GM12878 (cell line): ENCODE measurements at regions not wholly inside any gene's neighbourhood (a gene's known extent, or its start where the extent isn't known, plus 50 kb on each side); places are given as distances from the start of the nearest gene placed in this dataset.

Source experiments
- ATAC-seq: fragments of 200-7000 bp; cut with Tn5 transposase; 3 replicates; pipeline ENCODE4 v1.9.1; 2020; ENCODE audit warnings: mild to moderate bottlenecking, moderate library complexity
- BruUV-seq: library from RNA; stranded (reverse); fragments of 400-500 nt; replicated peaks from 2 replicates; lab custom pipeline; 2021; lab: Mats Ljungman, UMichigan
- CTCF ChIA-PET: fragments of 300-600 bp; sonication (Branson Sonifier 250); formaldehyde crosslinking; extraction: SDS; loops from one replicate; lab custom pipeline; 2021; ENCODE audit warnings: inconsistent platforms; lab: Yijun Ruan, JAX
- POLR2A ChIA-PET: fragments of 350-600 bp; formaldehyde crosslinking; extraction: SDS; loops from one replicate; lab custom pipeline; 2021; ENCODE audit warnings: inconsistent platforms; lab: Charles Lee
- RAD21 ChIA-PET: fragments of 300-600 bp; sonication (Branson Sonifier 250); formaldehyde crosslinking; loops from one replicate; lab custom pipeline; 2023; ENCODE audit warnings: antibody characterized with exemption; ENCODE audit not compliant: unreplicated experiment; lab: Charles Lee
- SMC1A ChIA-PET: fragments of 300-600 bp; sonication (Branson Sonifier 250); formaldehyde crosslinking; loops from one replicate; lab custom pipeline; 2023; ENCODE audit not compliant: unreplicated experiment, uncharacterized antibody; lab: Charles Lee
- DNase-seq: peaks from one replicate; pipeline ENCODE4 v3.0.0-alpha.2; 2011; ENCODE audit warnings: low read depth, low spot score
- FAIRE-seq: peaks from 3 replicates; lab custom pipeline; 2011; peaks lifted over from hg19 to GRCh38; lab: Jason Lieb, UNC
- H2AFZ ChIP-seq: 2 replicates; pipeline ENCODE4 v1.6.0; 2011; ENCODE audit warnings: low read depth, low read length, control low read depth; ENCODE audit not compliant: control insufficient read depth
- H3K27ac ChIP-seq: 2 replicates; pipeline ENCODE4 v1.5.1; 2011; ENCODE audit warnings: control low read depth; ENCODE audit not compliant: control insufficient read depth, insufficient read depth
- H3K27me3 ChIP-seq, 2 experiments: replicated peaks in 1 of 2; 2 replicates each; pipeline versions ENCODE4 v1.6.0 to v1.6.1; 2011; ENCODE audit warnings: low read length in 1 of 2; ENCODE audit not compliant: control insufficient read depth in 2 of 2, insufficient read depth in 2 of 2
- H3K36me3 ChIP-seq, 2 experiments: 2 replicates each; pipeline ENCODE4 v1.5.1; 2011; ENCODE audit warnings: low read length in 1 of 2; ENCODE audit not compliant: control insufficient read depth in 2 of 2, insufficient read depth in 2 of 2
- H3K4me1 ChIP-seq: 2 replicates; pipeline ENCODE4 v1.6.1; 2011; ENCODE audit warnings: mild to moderate bottlenecking, low read length, moderate library complexity, mixed read lengths; ENCODE audit not compliant: control insufficient read depth, insufficient read depth
- H3K4me2 ChIP-seq: 2 replicates; pipeline ENCODE4 v1.6.0; 2011; ENCODE audit warnings: control low read depth; ENCODE audit not compliant: control insufficient read depth, insufficient read depth
- H3K4me3 ChIP-seq: fragments of 200-600 bp; sonication (generic); 2 replicates; pipeline ENCODE4 v1.5.1; 2016
- H3K79me2 ChIP-seq: 2 replicates; pipeline ENCODE4 v1.6.0; 2011; ENCODE audit warnings: low read length; ENCODE audit not compliant: control insufficient read depth, insufficient read depth
- H3K9ac ChIP-seq: 2 replicates; pipeline ENCODE4 v1.8.0; 2011; ENCODE audit warnings: low read length, control low read depth, mixed read lengths; ENCODE audit not compliant: control insufficient read depth, insufficient read depth
- H3K9me3 ChIP-seq: replicated peaks from 3 replicates; pipeline ENCODE4 v1.5.1; 2011; ENCODE audit warnings: mild to moderate bottlenecking, low read length; ENCODE audit not compliant: control insufficient read depth, insufficient read depth
- H4K20me1 ChIP-seq: 2 replicates; pipeline ENCODE4 v1.6.0; 2011; ENCODE audit not compliant: control insufficient read depth, insufficient read depth
- ASH2L ChIP-seq: fragments of 300-600, 200-600 bp; sonication (generic); IDR thresholded peaks from 2 replicates; pipeline ENCODE4 v1.6.1; 2017; ENCODE audit warnings: low read depth, mild to moderate bottlenecking, borderline replicate concordance
- EED ChIP-seq: sonication (generic); IDR thresholded peaks from 2 replicates; pipeline ENCODE4 v1.6.1; 2016; ENCODE audit warnings: antibody characterized with exemption, low read depth
- GABPA ChIP-seq: IDR thresholded peaks from 2 replicates; pipeline ENCODE4 v1.6.1; 2014; ENCODE audit warnings: antibody characterized with exemption, low read depth, mild to moderate bottlenecking, inconsistent platforms
- NRF1 ChIP-seq: conservative IDR thresholded peaks from 2 replicates; pipeline ENCODE4 v1.6.1; 2011; ENCODE audit warnings: mild to moderate bottlenecking, low read depth, low read length, improper control_type of control experiment
- POLR2AphosphoS2 ChIP-seq: IDR thresholded peaks from 2 replicates; pipeline ENCODE4 v1.6.1; 2011; ENCODE audit warnings: low read depth, mild to moderate bottlenecking, low read length, improper control_type of control experiment, moderate library complexity
- WRNIP1 ChIP-seq: IDR thresholded peaks from 2 replicates; pipeline ENCODE4 v1.6.1; 2011; ENCODE audit warnings: low read depth, low read length, improper control_type of control experiment, borderline replicate concordance
- YY1 ChIP-seq: IDR thresholded peaks from 2 replicates; pipeline ENCODE4 v1.6.1; 2011; ENCODE audit warnings: low read depth, mild to moderate bottlenecking, low read length
- WGBS: methylation state at CpG from one replicate; pipeline ENCODE4 v1.1.6; 2016; ENCODE audit warnings: low lambda C conversion rate; ENCODE audit not compliant: insufficient replicate concordance, insufficient coverage; ENCODE audit errors: missing lambda C conversion rate; 5-methylcytosine and 5-hydroxymethylcytosine counted together
- in situ Hi-C: fragments of 300-500 bp; cut with MboI; formaldehyde crosslinking; loops from 9 replicates; pipeline ENCODE4 v1.14.3; 2018; ENCODE audit warnings: mixed read lengths
- intact Hi-C: fragments of 100-400 bp; cut with micrococcal nuclease; formaldehyde crosslinking; loops from one replicate; pipeline ENCODE4 v1.14.2; 2022; ENCODE audit not compliant: unreplicated experiment
- TF ChIP-seq, protein P1 (sequence below): IDR thresholded peaks from 2 replicates; pipeline ENCODE4 v1.6.1; 2011; ENCODE audit warnings: borderline replicate concordance, low read depth, mild to moderate bottlenecking, moderate library complexity, low read length; ENCODE audit not compliant: insufficient read depth, poor library complexity, severe bottlenecking
- TF ChIP-seq, protein P2 (sequence below): IDR thresholded peaks from 2 replicates; pipeline ENCODE4 v1.6.1; 2012; ENCODE audit warnings: improper control_type of control experiment, low read depth, low read length; ENCODE audit not compliant: insufficient replicate concordance
- TF ChIP-seq, protein P3 (sequence below): fragments of 450-650 bp; IDR thresholded peaks from 2 replicates; pipeline ENCODE4 v1.6.1; 2017; ENCODE audit warnings: low read depth, mild to moderate bottlenecking, moderate library complexity

DNA sequence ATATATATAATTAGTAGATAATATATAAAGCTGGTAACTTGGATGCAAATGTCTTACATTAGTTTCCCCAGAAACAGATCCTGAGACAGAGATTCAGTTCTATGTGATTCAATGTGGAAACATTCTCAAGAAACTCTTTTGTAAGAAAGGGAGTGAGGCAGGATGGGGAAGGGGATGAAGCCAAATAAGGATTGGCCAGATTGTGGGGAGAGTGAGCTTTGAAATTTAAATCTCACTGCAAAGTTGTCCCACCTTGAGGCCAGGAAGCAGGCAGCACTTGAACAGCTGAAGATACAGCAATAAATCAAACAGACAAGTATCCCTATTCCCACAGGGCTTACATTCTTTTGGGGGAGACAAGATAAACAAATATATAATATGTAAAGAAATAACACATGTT is 126.3 kb upstream of the HEY2 start (continued):
- TF ChIP-seq, protein P1, sequence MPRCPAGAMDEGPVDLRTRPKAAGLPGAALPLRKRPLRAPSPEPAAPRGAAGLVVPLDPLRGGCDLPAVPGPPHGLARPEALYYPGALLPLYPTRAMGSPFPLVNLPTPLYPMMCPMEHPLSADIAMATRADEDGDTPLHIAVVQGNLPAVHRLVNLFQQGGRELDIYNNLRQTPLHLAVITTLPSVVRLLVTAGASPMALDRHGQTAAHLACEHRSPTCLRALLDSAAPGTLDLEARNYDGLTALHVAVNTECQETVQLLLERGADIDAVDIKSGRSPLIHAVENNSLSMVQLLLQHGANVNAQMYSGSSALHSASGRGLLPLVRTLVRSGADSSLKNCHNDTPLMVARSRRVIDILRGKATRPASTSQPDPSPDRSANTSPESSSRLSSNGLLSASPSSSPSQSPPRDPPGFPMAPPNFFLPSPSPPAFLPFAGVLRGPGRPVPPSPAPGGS, result no peak
- TF ChIP-seq WRNIP1, result no peak
- TF ChIP-seq POLR2AphosphoS2, result no peak
- TF ChIP-seq, protein P2, sequence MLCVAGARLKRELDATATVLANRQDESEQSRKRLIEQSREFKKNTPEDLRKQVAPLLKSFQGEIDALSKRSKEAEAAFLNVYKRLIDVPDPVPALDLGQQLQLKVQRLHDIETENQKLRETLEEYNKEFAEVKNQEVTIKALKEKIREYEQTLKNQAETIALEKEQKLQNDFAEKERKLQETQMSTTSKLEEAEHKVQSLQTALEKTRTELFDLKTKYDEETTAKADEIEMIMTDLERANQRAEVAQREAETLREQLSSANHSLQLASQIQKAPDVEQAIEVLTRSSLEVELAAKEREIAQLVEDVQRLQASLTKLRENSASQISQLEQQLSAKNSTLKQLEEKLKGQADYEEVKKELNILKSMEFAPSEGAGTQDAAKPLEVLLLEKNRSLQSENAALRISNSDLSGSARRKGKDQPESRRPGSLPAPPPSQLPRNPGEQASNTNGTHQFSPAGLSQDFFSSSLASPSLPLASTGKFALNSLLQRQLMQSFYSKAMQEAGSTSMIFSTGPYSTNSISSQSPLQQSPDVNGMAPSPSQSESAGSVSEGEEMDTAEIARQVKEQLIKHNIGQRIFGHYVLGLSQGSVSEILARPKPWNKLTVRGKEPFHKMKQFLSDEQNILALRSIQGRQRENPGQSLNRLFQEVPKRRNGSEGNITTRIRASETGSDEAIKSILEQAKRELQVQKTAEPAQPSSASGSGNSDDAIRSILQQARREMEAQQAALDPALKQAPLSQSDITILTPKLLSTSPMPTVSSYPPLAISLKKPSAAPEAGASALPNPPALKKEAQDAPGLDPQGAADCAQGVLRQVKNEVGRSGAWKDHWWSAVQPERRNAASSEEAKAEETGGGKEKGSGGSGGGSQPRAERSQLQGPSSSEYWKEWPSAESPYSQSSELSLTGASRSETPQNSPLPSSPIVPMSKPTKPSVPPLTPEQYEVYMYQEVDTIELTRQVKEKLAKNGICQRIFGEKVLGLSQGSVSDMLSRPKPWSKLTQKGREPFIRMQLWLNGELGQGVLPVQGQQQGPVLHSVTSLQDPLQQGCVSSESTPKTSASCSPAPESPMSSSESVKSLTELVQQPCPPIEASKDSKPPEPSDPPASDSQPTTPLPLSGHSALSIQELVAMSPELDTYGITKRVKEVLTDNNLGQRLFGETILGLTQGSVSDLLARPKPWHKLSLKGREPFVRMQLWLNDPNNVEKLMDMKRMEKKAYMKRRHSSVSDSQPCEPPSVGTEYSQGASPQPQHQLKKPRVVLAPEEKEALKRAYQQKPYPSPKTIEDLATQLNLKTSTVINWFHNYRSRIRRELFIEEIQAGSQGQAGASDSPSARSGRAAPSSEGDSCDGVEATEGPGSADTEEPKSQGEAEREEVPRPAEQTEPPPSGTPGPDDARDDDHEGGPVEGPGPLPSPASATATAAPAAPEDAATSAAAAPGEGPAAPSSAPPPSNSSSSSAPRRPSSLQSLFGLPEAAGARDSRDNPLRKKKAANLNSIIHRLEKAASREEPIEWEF, result no peak
- TF ChIP-seq YY1, result no peak

DNA sequence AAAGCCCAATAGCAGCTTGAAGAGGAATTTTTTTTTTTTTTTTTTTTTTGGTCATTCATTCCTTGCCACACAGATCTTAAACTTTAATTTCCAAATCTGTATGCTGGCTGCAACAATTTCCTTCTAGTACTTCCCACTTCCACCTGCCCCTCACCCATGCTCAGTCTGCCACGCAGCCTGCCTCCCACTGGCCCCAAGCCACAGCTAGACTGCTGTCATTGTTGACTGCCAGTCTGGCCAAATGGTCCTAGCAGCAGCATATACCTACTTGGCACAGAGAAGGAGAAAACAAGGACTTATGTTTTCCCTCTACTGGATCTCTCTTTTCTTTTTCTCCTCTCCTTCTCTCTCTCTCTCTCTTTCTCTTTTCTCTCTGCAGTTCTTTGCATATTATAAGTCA is 118.3 kb upstream of the HEY2 start:
- in situ Hi-C loops, result no loop called here
- no TSS peak for BruUV-seq

More for the DNA sequence above, 118.3 kb upstream of the HEY2 start:
- SMC1A ChIA-PET, result no interaction called here
- DNase-seq (no peak), ATAC-seq (no peak), FAIRE-seq (no peak)
- no peaks in the 10 kb centered on the region for H3K4me1 ChIP-seq
- no peak overlapping the region for H3K27ac ChIP-seq
- no peaks in the 10 kb centered on the region for H3K9me3 ChIP-seq
- H3K27me3 ChIP-seq, result peaks cover 0 to 5% of the 10 kb centered on the region in 2 experiments; a peak in 2 of 4 replicates
- WGBS, result 0% methylated on average over 1 of the region's 1 CpG
- TF ChIP-seq GABPA (no peak), ASH2L (no peak), NRF1 (no peak), EED (no peak)
- TF ChIP-seq, protein P3, sequence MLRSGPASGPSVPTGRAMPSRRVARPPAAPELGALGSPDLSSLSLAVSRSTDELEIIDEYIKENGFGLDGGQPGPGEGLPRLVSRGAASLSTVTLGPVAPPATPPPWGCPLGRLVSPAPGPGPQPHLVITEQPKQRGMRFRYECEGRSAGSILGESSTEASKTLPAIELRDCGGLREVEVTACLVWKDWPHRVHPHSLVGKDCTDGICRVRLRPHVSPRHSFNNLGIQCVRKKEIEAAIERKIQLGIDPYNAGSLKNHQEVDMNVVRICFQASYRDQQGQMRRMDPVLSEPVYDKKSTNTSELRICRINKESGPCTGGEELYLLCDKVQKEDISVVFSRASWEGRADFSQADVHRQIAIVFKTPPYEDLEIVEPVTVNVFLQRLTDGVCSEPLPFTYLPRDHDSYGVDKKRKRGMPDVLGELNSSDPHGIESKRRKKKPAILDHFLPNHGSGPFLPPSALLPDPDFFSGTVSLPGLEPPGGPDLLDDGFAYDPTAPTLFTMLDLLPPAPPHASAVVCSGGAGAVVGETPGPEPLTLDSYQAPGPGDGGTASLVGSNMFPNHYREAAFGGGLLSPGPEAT, result no peak
- H3K36me3 ChIP-seq, result no peaks in the 10 kb centered on the region
- H4K20me1 ChIP-seq, result no peaks in the 10 kb centered on the region
- no peaks in the 10 kb centered on the region for H3K79me2 ChIP-seq
- no peak overlapping the region for H3K4me3 ChIP-seq
- RAD21 ChIA-PET, result interaction anchor here (0.7 kb wide), 1 partner anchor 124 kb away, joined by 3 read pairs; no protein-coding TSS in a partner anchor
- CTCF ChIA-PET, result no interaction called here
- H2AFZ ChIP-seq, result no peak overlapping the region
- POLR2A ChIA-PET, result no interaction called here
- intact Hi-C loops, result no loop called here
- no peak overlapping the region for H3K9ac ChIP-seq
- H3K4me2 ChIP-seq, result no peak overlapping the region
